ENCODE measurements at regions not wholly inside any gene's neighbourhood (a gene's known extent, or its start where the extent isn't known, plus 50 kb on each side); places are given as distances from the start of the nearest gene placed in this dataset.

- no peak for TF ChIP-seq CTCF (conservative IDR thresholded peaks at IDR 0.05 in 1 of 2, IDR thresholded peaks at IDR 0.05 in 1 of 2; ENCODE audit: extremely low read depth in 1 of 2, insufficient read depth in 1 of 2, low read depth in 1 of 2, low read length in 2 of 2)
- TF ChIP-seq EZH2 (IDR thresholded peaks at IDR 0.05; ENCODE audit: borderline replicate concordance, low read length), result no peak
Observed at GRCh38 chr7:10815546-10815945, 158.1 kb upstream of the PHF14 start.

Data from mammary epithelial cell (primary cell).